WERI-Rb-1 (cell line): ENCODE measurements at regions not wholly inside any gene's neighbourhood (a gene's known extent, or its start where the extent isn't known, plus 50 kb on each side); places are given as distances from the start of the nearest gene placed in this dataset.

Experiments
- DNase-seq: peaks from one replicate; pipeline ENCODE4 v3.0.0-alpha.2; 2020
- H3K27ac ChIP-seq: fragments of 250-450 bp; sonication (Bioruptor Pico); 2 replicates; pipeline ENCODE4 v1.5.1; 2020; ENCODE audit warnings: mild to moderate bottlenecking, moderate library complexity
- H3K27me3 ChIP-seq: fragments of 250-450 bp; sonication (Bioruptor Pico); 2 replicates; pipeline ENCODE4 v1.5.1; 2021; ENCODE audit warnings: mild to moderate bottlenecking, low read depth, moderate library complexity; ENCODE audit not compliant: insufficient read depth, severe bottlenecking
- H3K36me3 ChIP-seq: fragments of 250-450 bp; sonication (Bioruptor Pico); 2 replicates; pipeline ENCODE4 v1.5.1; 2020; ENCODE audit warnings: mild to moderate bottlenecking, moderate library complexity
- H3K4me3 ChIP-seq: 2 replicates; pipeline ENCODE4 v1.5.1; 2011; ENCODE audit warnings: low read depth, mild to moderate bottlenecking, control low read depth, low read length
- H3K9me3 ChIP-seq: fragments of 250-450 bp; sonication (Bioruptor Pico); 2 replicates; pipeline ENCODE4 v1.5.1; 2021; ENCODE audit warnings: mild to moderate bottlenecking, moderate library complexity; ENCODE audit not compliant: severe bottlenecking
- CTCF ChIP-seq: IDR thresholded peaks from 2 replicates; pipeline ENCODE4 v1.5.1; 2011; ENCODE audit warnings: low read depth, mild to moderate bottlenecking, control low read depth, inconsistent platforms, low read length

GRCh38 chr10:114879093-114879492 lies 57.5 kb downstream of the FHIP2A start:
- H3K9me3 ChIP-seq: no peaks in the 10 kb centered on the region
- no peaks in the 10 kb centered on the region for H3K36me3 ChIP-seq
- no peak overlapping the region for H3K4me3 ChIP-seq
- no peak overlapping the region for H3K27ac ChIP-seq
- no peaks in the 10 kb centered on the region for H3K27me3 ChIP-seq
- TF ChIP-seq CTCF: no peak
- DNase-seq: no peak

GRCh38 chr10:114879541-114880158 lies 58.1 kb downstream of the FHIP2A start:
- H3K27ac ChIP-seq: no peak overlapping the region
- DNase-seq: peak; percentile 63
- TF ChIP-seq CTCF: peak; percentile 81
- no peak overlapping the region for H3K4me3 ChIP-seq
- no peaks in the 10 kb centered on the region for H3K9me3 ChIP-seq
- no peaks in the 10 kb centered on the region for H3K27me3 ChIP-seq
- H3K36me3 ChIP-seq: no peaks in the 10 kb centered on the region

GRCh38 chr10:114881417-114881816 lies 56.6 kb upstream of the TRUB1 start:
- H3K27me3 ChIP-seq: no peaks in the 10 kb centered on the region
- no peak overlapping the region for H3K4me3 ChIP-seq
- H3K9me3 ChIP-seq: no peaks in the 10 kb centered on the region
- no peaks in the 10 kb centered on the region for H3K36me3 ChIP-seq
- no peak for TF ChIP-seq CTCF
- H3K27ac ChIP-seq: no peak overlapping the region
- no peak for DNase-seq

- H3K36me3 ChIP-seq: no peaks in the 10 kb centered on the region
- no peak for TF ChIP-seq CTCF
- H3K4me3 ChIP-seq: no peak overlapping the region
- H3K9me3 ChIP-seq: no peaks in the 10 kb centered on the region
- no peak for DNase-seq
- H3K27ac ChIP-seq: no peak overlapping the region
- no peaks in the 10 kb centered on the region for H3K27me3 ChIP-seq
These were observed 56.1 kb upstream of the TRUB1 start for GRCh38 chr10:114881901-114882300.

- DNase-seq: no peak
- no peak overlapping the region for H3K4me3 ChIP-seq
- no peak for TF ChIP-seq CTCF
- no peak overlapping the region for H3K27ac ChIP-seq
- H3K27me3 ChIP-seq: no peaks in the 10 kb centered on the region
- no peaks in the 10 kb centered on the region for H3K36me3 ChIP-seq
- H3K9me3 ChIP-seq: no peaks in the 10 kb centered on the region
These were observed 52.6 kb upstream of the TRUB1 start for GRCh38 chr10:114885443-114885842.
